Endodermal cell (in vitro differentiated cells): ENCODE measurements at regions not wholly inside any gene's neighbourhood (a gene's known extent, or its start where the extent isn't known, plus 50 kb on each side); places are given as distances from the start of the nearest gene placed in this dataset.

ENCODE experiments used
- DNase-seq: peaks from one replicate; pipeline ENCODE4 v3.0.0-alpha.2; 2017
- H3K27ac ChIP-seq: 2 replicates; pipeline ENCODE4 v1.5.1; 2013; ENCODE audit warnings: mild to moderate bottlenecking, low read depth, low read length, moderate library complexity
- H3K27me3 ChIP-seq: 2 replicates; pipeline ENCODE4 v1.6.1; 2013; ENCODE audit warnings: mild to moderate bottlenecking, low read length, moderate library complexity; ENCODE audit not compliant: insufficient read depth, control insufficient read depth, poor library complexity, severe bottlenecking
- H3K36me3 ChIP-seq: 2 replicates; pipeline ENCODE4 v1.7.0; 2013; ENCODE audit warnings: mild to moderate bottlenecking, low read length, moderate library complexity; ENCODE audit not compliant: control insufficient read depth, insufficient read depth
- H3K4me1 ChIP-seq: one replicate; pipeline ENCODE4 v1.7.0; 2013; ENCODE audit warnings: low read length; ENCODE audit not compliant: control insufficient read depth, insufficient read depth
- H3K4me3 ChIP-seq: 2 replicates; pipeline ENCODE4 v1.5.1; 2013; ENCODE audit warnings: mild to moderate bottlenecking, low read length, moderate library complexity
- H3K9ac ChIP-seq: 2 replicates; pipeline ENCODE4 v1.6.1; 2013; ENCODE audit warnings: mild to moderate bottlenecking, low read length, moderate library complexity; ENCODE audit not compliant: poor library complexity, severe bottlenecking; ENCODE audit errors: extremely low read depth
- H3K9me3 ChIP-seq: 2 replicates; pipeline ENCODE4 v1.6.1; 2013; ENCODE audit warnings: mild to moderate bottlenecking, low read length, moderate library complexity; ENCODE audit not compliant: control insufficient read depth
- H3K27ac Mint-ChIP-seq: 2 replicates; pipeline ENCODE4 v1.8.0; 2020; ENCODE audit warnings: mixed read lengths
- H3K27me3 Mint-ChIP-seq: 2 replicates; pipeline ENCODE4 v1.8.0; 2021; ENCODE audit warnings: mild to moderate bottlenecking, mixed read lengths; ENCODE audit not compliant: insufficient read depth
- H3K36me3 Mint-ChIP-seq: 2 replicates; pipeline ENCODE4 v1.8.0; 2020; ENCODE audit warnings: low read depth, mixed read lengths
- H3K4me1 Mint-ChIP-seq: 2 replicates; pipeline ENCODE4 v1.8.0; 2020; ENCODE audit warnings: mixed read lengths
- H3K4me3 Mint-ChIP-seq: 2 replicates; pipeline ENCODE4 v1.8.0; 2020; ENCODE audit warnings: mild to moderate bottlenecking, moderate library complexity, mixed read lengths
- H3K9me3 Mint-ChIP-seq: 2 replicates; pipeline ENCODE4 v1.8.0; 2020; ENCODE audit warnings: mild to moderate bottlenecking, mixed read lengths
- CTCF ChIP-seq: fragments of 200-600 bp; sonication (generic); conservative IDR thresholded peaks from 2 replicates; pipeline ENCODE4 v1.5.0; 2021; ENCODE audit warnings: antibody characterized with exemption, mild to moderate bottlenecking
- WGBS, 2 experiments: methylation state at CpG; one replicate each; pipeline versions ENCODE4 v1.1.5 to v1.1.7; 2013; ENCODE audit warnings: missing lambda C conversion rate in 2 of 2, mixed read lengths in 1 of 2; ENCODE audit not compliant: insufficient coverage in 1 of 2, insufficient read length in 1 of 2; 5-methylcytosine and 5-hydroxymethylcytosine counted together

- H3K27ac Mint-ChIP-seq: no peak overlapping the region
- H3K27me3 ChIP-seq: no peaks in the 10 kb centered on the region
- H3K36me3 ChIP-seq: no peaks in the 10 kb centered on the region
- H3K9ac ChIP-seq: no peak overlapping the region
- peaks cover 89% of the 10 kb centered on the region for H3K9me3 Mint-ChIP-seq
- DNase-seq: no peak
- H3K4me3 Mint-ChIP-seq: no peak overlapping the region
- no peaks in the 10 kb centered on the region for H3K4me1 ChIP-seq
- no peak overlapping the region for H3K4me3 ChIP-seq
- H3K27me3 Mint-ChIP-seq: no peaks in the 10 kb centered on the region
- no peaks in the 10 kb centered on the region for H3K4me1 Mint-ChIP-seq
- H3K27ac ChIP-seq: no peak overlapping the region
- H3K9me3 ChIP-seq: peaks cover 81% of the 10 kb centered on the region
- H3K36me3 Mint-ChIP-seq: peaks cover 4% of the 10 kb centered on the region
- no peak for TF ChIP-seq CTCF
Measured at GRCh38 chr16:35186045-35186759, 1726.8 kb downstream of the TP53TG3F start.

- no peak overlapping the region for H3K4me3 Mint-ChIP-seq
- H3K9me3 Mint-ChIP-seq: peaks cover 76% of the 10 kb centered on the region
- H3K36me3 Mint-ChIP-seq: no peaks in the 10 kb centered on the region
- H3K4me3 ChIP-seq: no peak overlapping the region
- H3K4me1 ChIP-seq: no peaks in the 10 kb centered on the region
- H3K9me3 ChIP-seq: peaks cover 82% of the 10 kb centered on the region
- TF ChIP-seq CTCF: no peak
- no peaks in the 10 kb centered on the region for H3K27me3 Mint-ChIP-seq
- no peak overlapping the region for H3K9ac ChIP-seq
- H3K4me1 Mint-ChIP-seq: no peaks in the 10 kb centered on the region
- no peak overlapping the region for H3K27ac Mint-ChIP-seq
- no peaks in the 10 kb centered on the region for H3K27me3 ChIP-seq
- H3K36me3 ChIP-seq: no peaks in the 10 kb centered on the region
- 28% methylated on average over 2 of the region's 2 CpGs; no CpG with 5 or more reads in 1 of the 2 experiments for WGBS, 2 experiments
- no peak for DNase-seq
- no peak overlapping the region for H3K27ac ChIP-seq
Measured at GRCh38 chr16:35187665-35188225, 1728.3 kb downstream of the TP53TG3F start.

GRCh38 chr16:35188288-35189155, 1729.1 kb downstream of the TP53TG3F start:
- TF ChIP-seq CTCF: peak; percentile 15
- no peak overlapping the region for H3K4me3 ChIP-seq
- no peaks in the 10 kb centered on the region for H3K27me3 Mint-ChIP-seq
- H3K9ac ChIP-seq: no peak overlapping the region
- H3K36me3 Mint-ChIP-seq: no peaks in the 10 kb centered on the region
- peak; percentile 47 for DNase-seq
- H3K4me3 Mint-ChIP-seq: no peak overlapping the region
- no peaks in the 10 kb centered on the region for H3K4me1 Mint-ChIP-seq
- H3K27me3 ChIP-seq: no peaks in the 10 kb centered on the region
- peaks cover 75% of the 10 kb centered on the region for H3K9me3 Mint-ChIP-seq
- no peaks in the 10 kb centered on the region for H3K4me1 ChIP-seq
- H3K36me3 ChIP-seq: no peaks in the 10 kb centered on the region
- peaks cover 82% of the 10 kb centered on the region for H3K9me3 ChIP-seq
- WGBS, 2 experiments: 14 to 69% methylated on average over 1 to 8 of the region's 8 CpGs
- H3K27ac ChIP-seq: no peak overlapping the region
- H3K27ac Mint-ChIP-seq: no peak overlapping the region
